SK-N-SH treated with all-trans-retinoic acid at 6 μM for 48 hours (cell line): ENCODE measurements at regions not wholly inside any gene's neighbourhood (a gene's known extent, or its start where the extent isn't known, plus 50 kb on each side); places are given as distances from the start of the nearest gene placed in this dataset.

ENCODE experiments used
- ESRRG ChIP-seq: fragments of 250-450 bp; sonication (Bioruptor Pico); IDR thresholded peaks from 2 replicates; pipeline ENCODE4 v1.6.1; 2021; ENCODE audit warnings: mild to moderate bottlenecking
- ZFP3 ChIP-seq: fragments of 250-450 bp; sonication (Bioruptor Pico); IDR thresholded peaks from 2 replicates; pipeline ENCODE4 v1.5.0; 2020; ENCODE audit warnings: mild to moderate bottlenecking, moderate library complexity
- TF ChIP-seq, protein P1 (sequence below): fragments of 250-450 bp; sonication (Bioruptor Pico); IDR thresholded peaks from 2 replicates; pipeline ENCODE4 v1.5.0; 2020; ENCODE audit warnings: mild to moderate bottlenecking, moderate library complexity

DNA sequence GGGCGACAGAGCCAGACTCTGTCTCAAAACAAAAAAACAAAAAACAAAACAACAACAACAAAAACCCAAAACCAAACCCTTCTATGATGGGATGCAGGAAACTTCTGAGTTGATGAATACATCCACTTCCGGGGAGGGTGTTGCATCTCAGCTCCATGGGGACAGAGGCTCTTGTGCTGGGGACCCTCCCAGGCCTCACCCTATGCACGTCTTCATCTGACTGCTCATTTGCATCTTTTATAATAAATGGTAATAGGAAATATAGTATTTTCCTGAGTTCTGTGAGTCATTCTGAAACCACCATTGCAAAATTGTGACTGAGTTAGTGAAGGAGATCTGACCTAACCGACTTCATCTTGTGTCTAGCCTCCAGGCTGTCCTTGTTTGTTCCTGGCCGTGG is 109.5 kb upstream of the SLC28A3 start:
- TF ChIP-seq ZFP3 (CRISPR knock-in tag) (no peak), ESRRG (CRISPR knock-in tag) (no peak)
- TF ChIP-seq, protein P1, sequence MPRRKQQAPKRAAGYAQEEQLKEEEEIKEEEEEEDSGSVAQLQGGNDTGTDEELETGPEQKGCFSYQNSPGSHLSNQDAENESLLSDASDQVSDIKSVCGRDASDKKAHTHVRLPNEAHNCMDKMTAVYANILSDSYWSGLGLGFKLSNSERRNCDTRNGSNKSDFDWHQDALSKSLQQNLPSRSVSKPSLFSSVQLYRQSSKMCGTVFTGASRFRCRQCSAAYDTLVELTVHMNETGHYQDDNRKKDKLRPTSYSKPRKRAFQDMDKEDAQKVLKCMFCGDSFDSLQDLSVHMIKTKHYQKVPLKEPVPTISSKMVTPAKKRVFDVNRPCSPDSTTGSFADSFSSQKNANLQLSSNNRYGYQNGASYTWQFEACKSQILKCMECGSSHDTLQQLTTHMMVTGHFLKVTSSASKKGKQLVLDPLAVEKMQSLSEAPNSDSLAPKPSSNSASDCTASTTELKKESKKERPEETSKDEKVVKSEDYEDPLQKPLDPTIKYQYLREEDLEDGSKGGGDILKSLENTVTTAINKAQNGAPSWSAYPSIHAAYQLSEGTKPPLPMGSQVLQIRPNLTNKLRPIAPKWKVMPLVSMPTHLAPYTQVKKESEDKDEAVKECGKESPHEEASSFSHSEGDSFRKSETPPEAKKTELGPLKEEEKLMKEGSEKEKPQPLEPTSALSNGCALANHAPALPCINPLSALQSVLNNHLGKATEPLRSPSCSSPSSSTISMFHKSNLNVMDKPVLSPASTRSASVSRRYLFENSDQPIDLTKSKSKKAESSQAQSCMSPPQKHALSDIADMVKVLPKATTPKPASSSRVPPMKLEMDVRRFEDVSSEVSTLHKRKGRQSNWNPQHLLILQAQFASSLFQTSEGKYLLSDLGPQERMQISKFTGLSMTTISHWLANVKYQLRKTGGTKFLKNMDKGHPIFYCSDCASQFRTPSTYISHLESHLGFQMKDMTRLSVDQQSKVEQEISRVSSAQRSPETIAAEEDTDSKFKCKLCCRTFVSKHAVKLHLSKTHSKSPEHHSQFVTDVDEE (CRISPR knock-in tag), result no peak
